ENCODE measurements at regions not wholly inside any gene's neighbourhood (a gene's known extent, or its start where the extent isn't known, plus 50 kb on each side); places are given as distances from the start of the nearest gene placed in this dataset.

- no peak for TF ChIP-seq EZH2phosphoT487 (IDR thresholded peaks at IDR 0.05; ENCODE audit: low read length)
- TF ChIP-seq CTCF (IDR thresholded peaks at IDR 0.05; ENCODE audit: low read length) = no peak
- TF ChIP-seq EZH2 (optimal IDR thresholded peaks at IDR 0.05; ENCODE audit: low read depth, low read length) = no peak
- no peak overlapping the region for H3K27ac ChIP-seq (ENCODE audit: low read length)
These were observed 591.4 kb downstream of the CCDC171 start for GRCh38 chr9:16143947-16144890.

GRCh38 chr9:16145196-16145950, 592.5 kb downstream of the CCDC171 start:
- no peaks in the 10 kb centered on the region for H3K36me3 ChIP-seq (replicated peaks; ENCODE audit: insufficient read depth, low read length)
- H3K9me2 ChIP-seq (replicated peaks; ENCODE audit: insufficient read depth, low read length) = no peaks in the 10 kb centered on the region
- no peaks in the 10 kb centered on the region for H3K4me1 ChIP-seq (ENCODE audit: low read length)
- no peak for DNase-seq
- TF ChIP-seq EZH2phosphoT487 (IDR thresholded peaks at IDR 0.05; ENCODE audit: low read length) = no peak
- TF ChIP-seq EZH2 (optimal IDR thresholded peaks at IDR 0.05; ENCODE audit: low read depth, low read length) = no peak
- TF ChIP-seq CTCF (IDR thresholded peaks at IDR 0.05; ENCODE audit: low read length) = no peak
- no peak overlapping the region for H3K4me3 ChIP-seq (ENCODE audit: low read length)
- no peaks in the 10 kb centered on the region for H3K27me3 ChIP-seq (replicated peaks; ENCODE audit: insufficient read depth, low read length)
- H3K9ac ChIP-seq (ENCODE audit: low read length) = no peak overlapping the region
- H4K20me1 ChIP-seq (ENCODE audit: insufficient read depth, low read length) = no peaks in the 10 kb centered on the region
- H3K4me2 ChIP-seq (ENCODE audit: low read depth, low read length) = no peak overlapping the region
- no peak overlapping the region for H3K27ac ChIP-seq (ENCODE audit: low read length)
- no peak overlapping the region for H2AFZ ChIP-seq (ENCODE audit: low read length)
- H3K79me2 ChIP-seq (ENCODE audit: low read length) = no peaks in the 10 kb centered on the region
- H3F3A ChIP-seq (ENCODE audit: insufficient read depth, low read length) = no peaks in the 10 kb centered on the region
- no peaks in the 10 kb centered on the region for H3K9me3 ChIP-seq (replicated peaks; ENCODE audit: insufficient read depth, low read length)

More at GRCh38 chr9:16143947-16144890, 591.4 kb downstream of the CCDC171 start:
- H3K4me3 ChIP-seq (ENCODE audit: low read length) = no peak overlapping the region
- H4K20me1 ChIP-seq (ENCODE audit: insufficient read depth, low read length) = no peaks in the 10 kb centered on the region
- H3K79me2 ChIP-seq (ENCODE audit: low read length) = no peaks in the 10 kb centered on the region
- H3K4me1 ChIP-seq (ENCODE audit: low read length) = no peaks in the 10 kb centered on the region
- no peaks in the 10 kb centered on the region for H3K9me3 ChIP-seq (replicated peaks; ENCODE audit: insufficient read depth, low read length)
- H2AFZ ChIP-seq (ENCODE audit: low read length) = no peak overlapping the region
- H3K36me3 ChIP-seq (replicated peaks; ENCODE audit: insufficient read depth, low read length) = no peaks in the 10 kb centered on the region
- H3K4me2 ChIP-seq (ENCODE audit: low read depth, low read length) = no peak overlapping the region
- no peaks in the 10 kb centered on the region for H3F3A ChIP-seq (ENCODE audit: insufficient read depth, low read length)
- H3K27me3 ChIP-seq (replicated peaks; ENCODE audit: insufficient read depth, low read length) = no peaks in the 10 kb centered on the region
- DNase-seq = no peak
- no peaks in the 10 kb centered on the region for H3K9me2 ChIP-seq (replicated peaks; ENCODE audit: insufficient read depth, low read length)
- H3K9ac ChIP-seq (ENCODE audit: low read length) = no peak overlapping the region

GRCh38 chr9:16147726-16148125, 594.9 kb downstream of the CCDC171 start:
- Histone ChIP-seq H3K4me1 (ENCODE audit: low read length) (no peaks in the 10 kb centered on the region), H3K27me3 (replicated peaks; ENCODE audit: insufficient read depth, low read length) (no peaks in the 10 kb centered on the region), H2AFZ (ENCODE audit: low read length) (no peak overlapping the region), H3K79me2 (ENCODE audit: low read length) (no peaks in the 10 kb centered on the region), H3K9me3 (replicated peaks; ENCODE audit: insufficient read depth, low read length) (no peaks in the 10 kb centered on the region), H3K4me3 (ENCODE audit: low read length) (no peak overlapping the region), H3K4me2 (ENCODE audit: low read depth, low read length) (no peak overlapping the region), H3K9ac (ENCODE audit: low read length) (no peak overlapping the region), H3K36me3 (replicated peaks; ENCODE audit: insufficient read depth, low read length) (no peaks in the 10 kb centered on the region), H3K27ac (ENCODE audit: low read length) (no peak overlapping the region), H4K20me1 (ENCODE audit: insufficient read depth, low read length) (no peaks in the 10 kb centered on the region), H3F3A (ENCODE audit: insufficient read depth, low read length) (no peaks in the 10 kb centered on the region), H3K9me2 (replicated peaks; ENCODE audit: insufficient read depth, low read length) (no peaks in the 10 kb centered on the region)
- no peak for TF ChIP-seq CTCF (IDR thresholded peaks at IDR 0.05; ENCODE audit: low read length)
- no peak for TF ChIP-seq EZH2phosphoT487 (IDR thresholded peaks at IDR 0.05; ENCODE audit: low read length)
- TF ChIP-seq EZH2 (optimal IDR thresholded peaks at IDR 0.05; ENCODE audit: low read depth, low read length) = no peak
- no peak for DNase-seq

Measured in MM.1S (cell line).